Endothelial cell of umbilical vein (primary cell): ENCODE measurements at regions not wholly inside any gene's neighbourhood (a gene's known extent, or its start where the extent isn't known, plus 50 kb on each side); places are given as distances from the start of the nearest gene placed in this dataset.

Experiments used
- BruUV-seq: library from RNA; stranded (reverse); fragments of 400-500 nt; replicated peaks from 2 replicates; lab custom pipeline; 2021; lab: Mats Ljungman, UMichigan
- CTCF ChIA-PET: fragments of 300-600, 350-600 bp; sonication (Branson Sonifier 250); formaldehyde crosslinking; loops from one replicate; lab custom pipeline; 2021; ENCODE audit warnings: antibody characterized with exemption, inconsistent platforms; lab: Charles Lee
- POLR2A ChIA-PET: fragments of 300-600, 350-600 bp; sonication (Branson Sonifier 250); formaldehyde crosslinking; loops from one replicate; lab custom pipeline; 2021; ENCODE audit warnings: antibody characterized with exemption, inconsistent platforms; lab: Charles Lee
- DNase-seq: peaks from one replicate; pipeline ENCODE4 v3.0.0-alpha.2; 2011; ENCODE audit warnings: low read depth, low spot score
- FAIRE-seq: peaks from 2 replicates; lab custom pipeline; 2011; peaks lifted over from hg19 to GRCh38; lab: Jason Lieb, UNC
- H2AFZ ChIP-seq: 2 replicates; pipeline ENCODE4 v1.6.0; 2012; ENCODE audit warnings: low read depth, low read length, control low read depth, inconsistent platforms
- H3K27ac ChIP-seq: 2 replicates; pipeline ENCODE4 v1.5.1; 2011; ENCODE audit warnings: low read depth, mild to moderate bottlenecking, control low read depth, low read length, moderate library complexity; ENCODE audit not compliant: insufficient read depth
- H3K27me3 ChIP-seq, 2 experiments: 2 replicates each; pipeline versions ENCODE4 v1.6.0 to v1.6.1; 2011; ENCODE audit warnings: low read length in 2 of 2, mixed read lengths in 1 of 2; ENCODE audit not compliant: control insufficient read depth in 2 of 2, insufficient read depth in 2 of 2
- H3K36me3 ChIP-seq, 2 experiments: 2 replicates in 1 of 2; 3 replicates in 1 of 2; pipeline ENCODE4 v1.5.1; 2011; ENCODE audit warnings: low read length in 2 of 2, mild to moderate bottlenecking in 1 of 2, moderate library complexity in 1 of 2; ENCODE audit not compliant: control insufficient read depth in 2 of 2, insufficient read depth in 2 of 2; ENCODE audit errors: extremely low read depth in 1 of 2
- H3K4me1 ChIP-seq: 3 replicates; pipeline ENCODE4 v1.5.1; 2011; ENCODE audit warnings: mild to moderate bottlenecking, low read length; ENCODE audit not compliant: control insufficient read depth, insufficient read depth; ENCODE audit errors: extremely low read depth
- H3K4me2 ChIP-seq: 2 replicates; pipeline ENCODE4 v1.6.1; 2011; ENCODE audit warnings: low read length, control low read depth, mixed read lengths; ENCODE audit not compliant: insufficient read depth
- H3K4me3 ChIP-seq, 3 experiments: fragments of 200-600 bp in 1 of 3; sonication (generic), shearing (Covaris generic) in 1 of 3; replicated peaks in 1 of 3; 2 replicates each; pipeline ENCODE4 v1.5.1; 2011 to 2016; ENCODE audit warnings: control low read depth in 3 of 3, low read length in 3 of 3, mild to moderate bottlenecking in 2 of 3, inconsistent platforms in 1 of 3, low read depth in 1 of 3, moderate library complexity in 1 of 3; ENCODE audit not compliant: insufficient read depth in 1 of 3
- H3K79me2 ChIP-seq: 2 replicates; pipeline ENCODE4 v1.6.0; 2012; ENCODE audit warnings: low read length, inconsistent platforms; ENCODE audit not compliant: control insufficient read depth, insufficient read depth
- H3K9ac ChIP-seq: replicated peaks from 2 replicates; pipeline ENCODE3; 2011; ENCODE audit warnings: low read length, control low read depth; ENCODE audit not compliant: insufficient read depth; ENCODE audit errors: extremely low read depth
- H3K9me1 ChIP-seq: replicated peaks from 3 replicates; pipeline ENCODE4 v1.6.0; 2011; ENCODE audit warnings: mild to moderate bottlenecking, low read length; ENCODE audit not compliant: control insufficient read depth, insufficient read depth; ENCODE audit errors: extremely low read depth
- H3K9me3 ChIP-seq: replicated peaks from 2 replicates; pipeline ENCODE4 v1.5.1; 2012; ENCODE audit warnings: low read length, inconsistent platforms; ENCODE audit not compliant: control insufficient read depth, insufficient read depth
- H4K20me1 ChIP-seq: replicated peaks from 2 replicates; pipeline ENCODE3; 2011; ENCODE audit warnings: mild to moderate bottlenecking, low read length; ENCODE audit not compliant: control insufficient read depth, insufficient read depth; ENCODE audit errors: extremely low read depth
- EZH2 ChIP-seq: IDR thresholded peaks from 2 replicates; pipeline ENCODE4 v1.6.1; 2012; ENCODE audit warnings: borderline replicate concordance, low read depth, mild to moderate bottlenecking, moderate library complexity, low read length, inconsistent platforms; ENCODE audit not compliant: severe bottlenecking
- FOS ChIP-seq: IDR thresholded peaks from 2 replicates; pipeline ENCODE4 v1.6.1; 2011; ENCODE audit warnings: mild to moderate bottlenecking, low read length, moderate library complexity, borderline replicate concordance; ENCODE audit not compliant: insufficient read depth
- GATA2 ChIP-seq: IDR thresholded peaks from 2 replicates; pipeline ENCODE4 v1.7.0; 2011; ENCODE audit warnings: low read depth, mild to moderate bottlenecking, moderate library complexity, mixed read lengths, low read length; ENCODE audit not compliant: insufficient read length, insufficient read depth
- JUN ChIP-seq: IDR thresholded peaks from 2 replicates; pipeline ENCODE4 v1.6.1; 2011; ENCODE audit warnings: borderline replicate concordance, low read depth; ENCODE audit not compliant: insufficient read length, insufficient read depth
- MYC ChIP-seq: IDR thresholded peaks from one replicate; pipeline ENCODE4 v1.6.1; 2011; ENCODE audit warnings: mild to moderate bottlenecking, low read depth, low read length
- POLR2A ChIP-seq: IDR thresholded peaks from 2 replicates; pipeline ENCODE4 v1.6.1; 2012; ENCODE audit warnings: low read depth, mild to moderate bottlenecking, control low read depth, low read length
- POLR2AphosphoS5 ChIP-seq: IDR thresholded peaks from 2 replicates; pipeline ENCODE4 v1.6.1; 2012; ENCODE audit warnings: low read depth, mild to moderate bottlenecking, control low read depth, low read length, moderate library complexity; ENCODE audit not compliant: insufficient read depth
- dilution Hi-C: fragments of 300-500 bp; cut with MboI; formaldehyde crosslinking; loops from one replicate; pipeline ENCODE4 v1.15.0; 2019; ENCODE audit warnings: low sequenced_read_pairs; ENCODE audit not compliant: extremely low pct_ligation_motif_present
- intact Hi-C: fragments of 100-400 bp; cut with micrococcal nuclease; formaldehyde crosslinking; loops from one replicate; pipeline ENCODE4 v1.10.0; 2022
- TF ChIP-seq, protein P1 (sequence below): IDR thresholded peaks from 2 replicates; pipeline ENCODE4 v1.6.1; 2011; ENCODE audit not compliant: insufficient read depth, insufficient read length
- TF ChIP-seq, protein P2 (sequence below), 2 donors: IDR thresholded peaks; 1 replicate in 1 of 2; 2 replicates in 1 of 2; pipeline ENCODE4 v1.5.1; 2011; ENCODE audit warnings: low read length in 2 of 2, mild to moderate bottlenecking in 2 of 2, moderate library complexity in 2 of 2, control low read depth in 1 of 2, inconsistent platforms in 1 of 2, low read depth in 1 of 2; ENCODE audit not compliant: insufficient read depth in 1 of 2; ENCODE audit errors: extremely low read depth in 1 of 2

DNA sequence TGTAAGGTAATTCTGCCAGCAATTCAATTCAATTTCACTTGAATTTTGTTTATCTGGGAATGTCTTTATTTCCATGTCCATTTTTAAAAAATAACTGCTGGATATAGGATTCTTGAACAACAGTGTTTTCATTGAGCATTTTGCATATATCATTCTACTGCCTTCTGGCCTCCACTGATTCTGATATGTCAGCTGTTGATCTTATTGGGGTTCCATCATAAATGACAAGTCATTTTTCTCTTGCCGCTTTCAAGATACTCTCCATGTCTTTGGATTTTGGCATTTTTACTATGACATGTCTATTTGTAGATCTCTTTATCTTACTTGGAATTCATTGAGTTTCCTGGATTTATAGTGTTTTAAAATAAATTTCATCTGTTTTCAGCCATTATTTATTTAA, 180.5 kb upstream of the LMNTD1 start:
- DNase-seq (no peak), FAIRE-seq (no peak)
- dilution Hi-C loops = no loop called here
- Histone ChIP-seq H3K4me3 (no peak overlapping the region), H3K27me3 (no peaks in the 10 kb centered on the region), H3K9me1 (no peaks in the 10 kb centered on the region), H3K79me2 (no peaks in the 10 kb centered on the region), H3K9ac (no peak overlapping the region), H3K4me1 (no peaks in the 10 kb centered on the region), H3K36me3 (no peaks in the 10 kb centered on the region), H3K9me3 (no peaks in the 10 kb centered on the region), H3K27ac (no peak overlapping the region), H2AFZ (no peak overlapping the region), H3K4me2 (no peak overlapping the region), H4K20me1 (no peaks in the 10 kb centered on the region)
- no TSS peak for BruUV-seq
- ChIA-PET CTCF (no interaction called here), POLR2A (no interaction called here)
- intact Hi-C loops = no loop called here
- TF ChIP-seq GATA2 (no peak), POLR2A (no peak), JUN (no peak), EZH2 (no peak), MYC (no peak), POLR2AphosphoS5 (no peak), FOS (no peak)
- TF ChIP-seq, protein P1, sequence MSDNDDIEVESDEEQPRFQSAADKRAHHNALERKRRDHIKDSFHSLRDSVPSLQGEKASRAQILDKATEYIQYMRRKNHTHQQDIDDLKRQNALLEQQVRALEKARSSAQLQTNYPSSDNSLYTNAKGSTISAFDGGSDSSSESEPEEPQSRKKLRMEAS = no peak
- TF ChIP-seq, protein P2, sequence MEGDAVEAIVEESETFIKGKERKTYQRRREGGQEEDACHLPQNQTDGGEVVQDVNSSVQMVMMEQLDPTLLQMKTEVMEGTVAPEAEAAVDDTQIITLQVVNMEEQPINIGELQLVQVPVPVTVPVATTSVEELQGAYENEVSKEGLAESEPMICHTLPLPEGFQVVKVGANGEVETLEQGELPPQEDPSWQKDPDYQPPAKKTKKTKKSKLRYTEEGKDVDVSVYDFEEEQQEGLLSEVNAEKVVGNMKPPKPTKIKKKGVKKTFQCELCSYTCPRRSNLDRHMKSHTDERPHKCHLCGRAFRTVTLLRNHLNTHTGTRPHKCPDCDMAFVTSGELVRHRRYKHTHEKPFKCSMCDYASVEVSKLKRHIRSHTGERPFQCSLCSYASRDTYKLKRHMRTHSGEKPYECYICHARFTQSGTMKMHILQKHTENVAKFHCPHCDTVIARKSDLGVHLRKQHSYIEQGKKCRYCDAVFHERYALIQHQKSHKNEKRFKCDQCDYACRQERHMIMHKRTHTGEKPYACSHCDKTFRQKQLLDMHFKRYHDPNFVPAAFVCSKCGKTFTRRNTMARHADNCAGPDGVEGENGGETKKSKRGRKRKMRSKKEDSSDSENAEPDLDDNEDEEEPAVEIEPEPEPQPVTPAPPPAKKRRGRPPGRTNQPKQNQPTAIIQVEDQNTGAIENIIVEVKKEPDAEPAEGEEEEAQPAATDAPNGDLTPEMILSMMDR (IDR thresholded peaks at IDR 0.05; ENCODE audit: extremely low read depth in 1 of 2, insufficient read depth in 1 of 2, low read depth in 1 of 2, low read length in 2 of 2) = no peak
